Gastroesophageal sphincter (tissue), 3 donors: ENCODE measurements at regions not wholly inside any gene's neighbourhood (a gene's known extent, or its start where the extent isn't known, plus 50 kb on each side); places are given as distances from the start of the nearest gene placed in this dataset.

Source experiments
- EP300 ChIP-seq: sonication (generic); formaldehyde crosslinking; IDR thresholded peaks from one replicate; pipeline ENCODE4 v1.6.1; 2017; ENCODE audit warnings: antibody characterized with exemption, mild to moderate bottlenecking
- POLR2A ChIP-seq, 2 donors: fragments of 450-650 bp; IDR thresholded peaks; one replicate each; pipeline ENCODE4 v1.6.1; 2017; ENCODE audit warnings: antibody characterized with exemption in 2 of 2, mild to moderate bottlenecking in 2 of 2, moderate library complexity in 1 of 2
- POLR2AphosphoS5 ChIP-seq: sonication (generic); formaldehyde crosslinking; IDR thresholded peaks from one replicate; pipeline ENCODE4 v1.6.1; 2017; ENCODE audit warnings: antibody characterized with exemption
- TF ChIP-seq, protein P1 (sequence below), 4 experiments: fragments of 200-600 bp in 2 of 4; fragments of 450-650 bp in 2 of 4; sonication (generic) in 1 of 4; IDR thresholded peaks; one replicate each; pipeline ENCODE4 v1.5.1; 2017 to 2019; ENCODE audit warnings: antibody characterized with exemption in 4 of 4, mild to moderate bottlenecking in 2 of 4, moderate library complexity in 2 of 4

DNA sequence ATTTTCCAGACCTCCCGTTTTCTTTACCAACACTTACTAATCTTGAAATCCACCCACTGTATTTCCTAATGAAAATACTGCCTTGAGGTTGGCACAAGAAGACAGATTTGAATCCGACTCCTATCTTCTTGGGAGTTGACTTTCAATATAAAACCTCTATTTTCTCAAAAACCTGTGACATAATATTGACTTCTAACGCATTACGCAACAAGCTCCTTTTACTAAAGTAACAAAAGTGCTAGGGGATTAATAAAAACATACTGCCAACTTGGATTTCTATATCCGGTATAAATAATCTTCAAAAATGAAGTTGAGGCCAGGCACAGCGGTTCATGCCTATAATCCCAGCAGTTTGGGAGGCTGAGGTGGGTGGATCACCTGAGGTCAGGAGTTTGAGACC, 382.0 kb downstream of the PREX1 start:
- TF ChIP-seq POLR2AphosphoS5, result no peak
- TF ChIP-seq, protein P1, sequence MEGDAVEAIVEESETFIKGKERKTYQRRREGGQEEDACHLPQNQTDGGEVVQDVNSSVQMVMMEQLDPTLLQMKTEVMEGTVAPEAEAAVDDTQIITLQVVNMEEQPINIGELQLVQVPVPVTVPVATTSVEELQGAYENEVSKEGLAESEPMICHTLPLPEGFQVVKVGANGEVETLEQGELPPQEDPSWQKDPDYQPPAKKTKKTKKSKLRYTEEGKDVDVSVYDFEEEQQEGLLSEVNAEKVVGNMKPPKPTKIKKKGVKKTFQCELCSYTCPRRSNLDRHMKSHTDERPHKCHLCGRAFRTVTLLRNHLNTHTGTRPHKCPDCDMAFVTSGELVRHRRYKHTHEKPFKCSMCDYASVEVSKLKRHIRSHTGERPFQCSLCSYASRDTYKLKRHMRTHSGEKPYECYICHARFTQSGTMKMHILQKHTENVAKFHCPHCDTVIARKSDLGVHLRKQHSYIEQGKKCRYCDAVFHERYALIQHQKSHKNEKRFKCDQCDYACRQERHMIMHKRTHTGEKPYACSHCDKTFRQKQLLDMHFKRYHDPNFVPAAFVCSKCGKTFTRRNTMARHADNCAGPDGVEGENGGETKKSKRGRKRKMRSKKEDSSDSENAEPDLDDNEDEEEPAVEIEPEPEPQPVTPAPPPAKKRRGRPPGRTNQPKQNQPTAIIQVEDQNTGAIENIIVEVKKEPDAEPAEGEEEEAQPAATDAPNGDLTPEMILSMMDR (IDR thresholded peaks at IDR 0.05), result no peak
- no peak for TF ChIP-seq POLR2A (IDR thresholded peaks at IDR 0.05)
- no peak for TF ChIP-seq EP300
